Activated CD8-positive, alpha-beta memory T cell treated with anti-CD3 and anti-CD28 coated beads, Interleukin-2, amount 50 U/mL, for 48 hours (primary cell): ENCODE measurements at regions not wholly inside any gene's neighbourhood (a gene's known extent, or its start where the extent isn't known, plus 50 kb on each side); places are given as distances from the start of the nearest gene placed in this dataset.
A peak's percentile ranks its signal among the peaks of the same experiment; 100 is the strongest.

ENCODE experiments used
- DNase-seq: peaks from one replicate; pipeline ENCODE4 v3.0.0-alpha.2; 2020

DNA sequence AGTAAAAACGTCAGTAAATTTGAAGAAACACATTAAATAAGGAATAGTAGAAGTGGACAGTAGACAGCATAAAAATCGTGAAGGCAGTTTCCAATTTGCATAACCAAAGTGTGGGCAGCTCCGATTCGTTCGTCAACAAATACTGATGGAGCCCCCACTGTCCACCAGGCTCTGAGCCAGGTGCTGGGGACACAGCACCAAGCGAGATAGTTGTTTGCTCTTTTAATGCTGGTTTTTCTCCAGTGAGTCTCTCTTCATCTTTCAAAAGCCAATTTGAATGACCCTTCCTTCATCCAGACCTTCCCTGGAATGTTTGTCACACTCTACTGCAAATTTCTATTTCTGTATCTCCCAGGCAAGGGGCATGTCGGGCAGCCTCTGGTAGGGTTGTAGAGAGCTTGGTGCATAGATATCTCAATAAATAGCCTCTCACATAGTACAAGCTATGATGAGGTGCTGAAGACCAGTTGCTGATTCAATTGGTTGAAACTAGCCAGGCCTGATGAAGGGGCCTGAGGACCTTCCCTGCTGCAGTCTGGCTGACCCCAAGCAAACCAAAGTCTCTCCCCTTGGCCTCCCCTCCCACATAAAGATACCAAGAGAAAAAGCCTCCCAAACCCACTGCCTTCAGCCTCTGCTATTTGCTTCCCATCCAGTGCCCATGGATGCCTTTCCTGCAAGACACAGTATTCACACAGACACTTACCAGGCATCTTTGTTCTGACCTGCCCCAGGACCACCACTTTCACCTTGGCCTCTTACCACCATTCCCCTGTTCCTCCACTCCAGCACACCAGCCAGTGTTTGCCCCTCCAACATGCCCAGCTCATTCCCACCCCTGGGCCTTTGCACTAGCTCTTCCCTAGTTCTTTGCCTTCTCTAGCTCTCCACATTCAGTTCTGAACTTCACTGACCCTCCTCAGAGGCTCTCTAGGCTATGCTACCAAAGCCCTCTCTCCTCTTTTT, 125.2 kb downstream of the CEBPB start:
- DNase-seq = no peak

DNA sequence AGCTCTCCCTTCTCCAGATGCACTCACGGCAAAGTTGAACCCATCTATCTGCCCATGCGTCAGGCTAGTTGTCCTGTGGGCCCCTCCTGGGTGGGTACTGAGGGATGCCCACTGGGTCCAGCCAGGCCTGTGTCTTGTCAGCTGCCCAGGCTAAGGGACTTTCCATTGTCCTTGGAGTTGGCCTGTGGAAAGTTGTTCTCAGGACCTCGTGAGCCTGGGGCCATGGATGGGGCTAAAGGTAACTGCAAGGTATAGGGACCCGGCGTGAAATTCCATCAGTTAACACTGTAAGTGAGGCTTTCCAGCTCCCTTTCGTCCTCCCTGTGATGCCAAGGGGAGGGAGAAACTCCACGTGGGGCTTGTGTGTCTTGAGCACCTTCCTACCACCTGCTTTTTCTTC, 126.5 kb downstream of the CEBPB start:
- DNase-seq = no peak

DNA sequence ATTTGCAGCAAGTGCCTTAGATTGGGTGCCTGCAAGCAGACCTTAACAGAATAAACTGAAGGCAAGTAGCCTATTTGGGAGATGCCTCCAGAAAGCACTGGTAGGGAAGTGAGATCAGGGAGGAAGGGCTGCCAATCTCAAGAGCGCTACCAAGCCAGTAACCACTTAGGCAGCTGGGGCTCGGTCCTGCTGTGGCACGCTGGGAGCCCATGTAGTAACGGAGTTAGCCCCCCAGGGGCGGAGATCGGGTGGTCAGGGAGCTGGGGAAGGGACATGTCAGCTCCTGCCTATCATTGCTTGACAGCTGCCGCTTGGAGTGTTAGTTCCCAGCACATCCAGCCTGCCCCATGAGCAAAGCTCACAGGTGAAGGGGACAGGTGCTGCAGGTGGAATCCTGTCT, 127.0 kb downstream of the CEBPB start:
- no peak for DNase-seq

DNA sequence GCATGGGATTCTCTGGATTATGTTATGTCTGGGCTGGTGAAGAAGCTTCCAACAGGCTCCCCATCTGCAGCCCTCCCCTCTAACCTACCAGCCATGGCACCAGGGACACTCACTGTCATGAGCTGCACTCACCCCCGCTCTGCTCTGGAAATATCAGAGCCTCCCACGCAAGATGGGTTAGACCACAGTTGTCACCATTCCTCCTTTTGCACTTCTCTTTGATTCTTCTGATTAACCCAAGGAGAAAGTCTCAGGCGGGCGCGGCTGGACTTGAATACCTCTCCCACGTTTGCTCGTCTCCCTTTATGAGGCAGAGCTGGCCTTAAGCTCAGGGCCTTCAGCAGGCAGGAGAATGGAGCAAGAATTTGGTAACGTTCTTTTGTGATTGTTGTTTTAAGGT, 128.1 kb downstream of the CEBPB start:
- DNase-seq = no peak

DNA sequence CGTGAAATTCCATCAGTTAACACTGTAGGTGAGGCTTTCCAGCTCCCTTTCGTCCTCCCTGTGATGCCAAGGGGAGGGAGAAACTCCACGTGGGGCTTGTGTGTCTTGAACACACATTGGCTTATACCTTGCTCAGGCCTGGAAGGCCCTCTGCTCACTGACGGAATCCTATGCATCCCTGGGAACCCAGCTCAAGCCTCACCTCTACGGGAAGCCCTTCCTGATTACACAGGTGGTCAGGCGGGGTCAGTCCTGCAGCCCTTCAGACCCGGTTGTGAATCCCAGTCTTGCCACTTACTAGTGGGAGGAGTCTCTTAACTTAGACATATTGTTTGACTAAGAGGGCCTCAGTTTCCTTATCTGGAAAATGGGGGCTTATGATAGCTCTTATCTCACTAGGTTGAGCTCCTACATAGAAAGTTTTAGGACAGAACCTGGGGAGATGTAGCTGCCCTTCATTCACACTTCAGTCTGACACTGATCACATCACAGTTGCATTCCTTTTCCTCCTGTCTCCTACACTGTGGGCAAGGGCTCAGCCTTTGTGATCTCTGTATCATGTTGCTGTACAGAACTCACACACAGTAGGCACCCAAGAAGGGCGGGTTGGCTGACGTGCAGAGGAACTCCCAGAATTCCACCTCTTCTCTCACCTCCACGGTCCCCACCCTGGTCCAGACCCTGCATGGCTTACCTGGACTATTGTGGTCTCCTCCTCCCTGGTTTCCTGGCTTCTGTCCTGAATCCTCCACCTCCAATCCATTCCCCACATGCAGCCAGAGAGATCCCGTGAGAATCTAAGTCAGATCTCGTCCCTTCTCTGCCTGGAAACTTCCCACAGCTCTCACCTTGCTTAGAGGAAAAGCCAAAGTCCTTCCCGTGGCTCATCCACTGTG, 129.6 kb downstream of the CEBPB start:
- DNase-seq = no peak

DNA sequence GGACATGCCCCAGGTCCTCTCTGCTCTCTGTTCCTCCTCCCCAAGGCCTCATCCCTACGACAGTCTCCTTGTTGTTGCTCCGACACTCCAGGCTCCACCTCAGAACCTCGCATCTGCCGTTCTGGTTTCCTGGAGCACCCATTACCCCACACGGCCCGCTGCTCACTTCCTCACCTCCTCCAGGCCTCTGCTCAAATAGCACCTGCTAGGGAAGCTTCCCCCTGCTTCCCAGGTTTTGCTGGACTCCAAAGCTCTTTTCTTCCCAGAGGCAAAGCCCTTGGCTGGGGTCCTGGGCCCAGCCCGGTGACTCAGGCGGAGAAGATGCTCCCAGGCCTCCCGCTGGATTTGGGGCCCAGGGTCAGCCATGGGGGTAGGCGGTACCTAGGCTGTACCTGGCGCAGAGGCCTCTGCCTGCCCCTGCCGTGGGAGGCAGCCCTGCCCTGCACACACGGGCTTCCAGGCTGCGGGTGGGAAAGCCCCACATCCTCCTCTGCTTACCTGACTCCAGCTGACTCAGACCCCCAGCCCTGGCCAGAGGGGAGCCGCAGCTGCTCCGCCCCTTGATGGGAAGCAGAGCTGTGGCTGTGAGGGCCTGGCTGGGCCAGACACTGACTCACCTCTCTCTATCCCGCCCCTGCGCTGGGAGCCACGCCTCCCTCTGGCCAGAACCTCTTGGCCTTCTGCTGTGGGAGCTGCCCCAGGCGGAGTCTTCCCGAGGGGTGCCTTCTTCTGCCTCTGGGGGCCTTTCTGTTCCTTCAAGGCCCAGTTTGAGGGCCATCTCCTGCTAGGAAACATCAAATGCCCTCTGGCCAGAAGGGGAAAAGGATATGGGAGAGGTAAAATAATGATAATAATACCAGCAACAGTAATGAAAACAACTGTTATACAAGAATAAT, 130.5 kb downstream of the CEBPB start:
- DNase-seq = peak; percentile 79

DNA sequence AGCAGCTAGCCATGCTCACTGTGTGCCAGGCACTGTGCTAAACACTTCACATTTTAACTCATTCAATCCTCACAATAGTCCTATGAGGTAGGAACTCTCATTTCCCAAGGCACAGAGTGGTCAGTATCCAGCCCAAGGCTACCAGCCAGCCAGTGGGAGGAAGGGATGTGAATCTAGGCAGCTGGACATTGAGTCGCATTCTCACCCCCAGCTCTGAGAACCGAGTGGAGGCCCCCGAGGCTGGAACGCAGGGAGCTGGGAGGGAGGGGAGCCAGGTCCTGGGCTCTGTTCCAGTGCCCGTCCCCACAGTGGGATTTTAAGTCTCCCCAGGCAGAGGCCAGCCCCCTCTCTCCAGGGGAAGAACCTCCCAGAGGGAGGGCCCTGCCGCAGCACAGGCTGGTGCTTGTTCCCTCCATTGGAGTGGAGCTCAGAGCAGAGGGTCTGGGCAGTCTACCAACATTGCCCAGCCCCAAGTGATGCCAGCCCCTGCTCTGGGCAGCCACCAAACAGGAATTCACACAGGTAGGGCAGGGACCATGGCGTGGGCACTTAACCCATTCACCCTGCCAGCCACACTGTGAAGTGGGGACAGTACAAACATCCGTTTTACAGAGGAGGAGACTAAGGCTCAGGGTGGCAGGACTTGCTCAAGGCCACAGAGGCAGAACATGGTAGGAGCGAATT, 131.3 kb downstream of the CEBPB start:
- no peak for DNase-seq

DNA sequence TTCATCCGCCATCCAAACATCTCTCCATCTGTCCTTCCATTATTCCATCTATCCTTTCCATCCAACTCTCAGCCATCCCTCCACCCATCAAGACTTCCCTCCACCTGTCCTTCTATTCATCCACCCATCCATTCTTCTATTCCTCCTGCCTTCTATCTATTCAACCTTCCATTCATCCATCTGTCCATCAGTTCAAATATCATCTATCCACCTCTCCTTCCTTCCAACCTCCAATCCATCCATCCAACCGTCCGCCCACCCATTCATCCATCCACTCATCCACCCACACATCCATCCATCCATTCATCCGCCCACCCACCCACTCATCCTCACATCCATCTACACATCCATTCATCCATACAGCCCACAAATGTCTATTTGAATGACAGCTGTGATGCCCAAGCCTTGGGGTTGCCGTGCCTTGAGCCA, 132.1 kb downstream of the CEBPB start:
- DNase-seq = no peak

DNA sequence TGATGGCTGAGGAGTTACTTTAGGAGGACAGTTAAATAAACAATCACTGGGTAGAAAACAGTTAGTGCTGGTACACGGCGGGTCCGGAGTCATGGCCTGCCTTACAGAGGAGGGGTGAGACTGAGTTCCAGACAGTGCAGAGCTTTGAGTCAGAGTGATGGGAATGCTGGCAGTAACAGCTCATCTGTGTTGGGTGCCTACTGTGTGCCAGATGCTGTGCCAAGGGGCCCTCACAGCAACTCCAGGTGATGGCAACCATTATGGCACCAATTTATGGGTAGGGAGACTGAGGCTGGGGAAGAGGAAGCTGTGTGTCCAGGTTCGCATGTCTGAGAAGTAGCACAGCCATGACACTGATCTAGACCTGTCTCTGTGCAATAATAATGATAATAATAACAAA, 132.6 kb downstream of the CEBPB start:
- no peak for DNase-seq

DNA sequence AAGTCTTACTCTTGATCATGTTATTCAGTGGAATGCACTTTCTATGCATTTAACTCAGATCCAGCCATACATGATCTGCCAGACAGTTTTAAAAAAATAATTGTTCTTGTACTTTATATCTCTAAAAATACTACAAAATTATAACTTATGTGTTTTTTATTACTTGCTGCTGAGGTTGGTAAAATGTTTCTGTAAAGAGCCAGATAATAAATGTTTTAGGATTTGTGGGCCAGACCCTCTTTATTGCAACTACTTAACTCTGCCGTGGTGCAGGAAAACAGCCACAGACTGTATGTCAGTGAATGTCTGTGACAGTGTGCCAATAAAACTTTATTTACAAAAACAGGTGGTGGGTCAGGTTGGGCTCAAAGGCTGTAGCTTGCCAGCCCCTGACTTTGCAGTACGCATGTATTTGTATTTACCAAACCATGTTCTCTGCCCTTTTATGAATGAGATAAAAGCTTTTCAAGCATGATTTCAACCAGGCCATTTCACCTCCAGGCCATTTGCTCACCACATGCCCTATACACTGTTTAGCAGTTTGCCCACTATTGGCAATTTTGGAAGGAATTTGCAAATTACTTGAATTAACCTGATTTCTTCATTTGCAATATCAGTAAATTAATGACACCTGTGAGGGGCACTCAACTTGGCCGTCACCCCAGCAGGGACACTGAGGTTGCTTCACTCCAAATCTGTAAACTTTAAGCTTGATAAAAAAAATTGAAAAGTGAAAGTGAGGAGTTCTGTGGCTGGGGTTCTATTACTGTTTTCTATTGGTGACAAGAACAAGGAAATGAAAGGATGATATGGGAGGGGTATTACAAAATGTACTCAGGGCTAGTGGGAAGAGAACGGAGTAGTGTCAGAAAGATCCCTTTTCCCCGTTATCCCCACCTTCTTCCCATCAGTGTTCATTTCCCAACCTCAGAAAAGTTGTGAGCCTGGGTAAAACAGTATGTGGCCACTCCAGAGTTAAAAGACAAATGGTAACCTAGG, 133.4 kb downstream of the CEBPB start:
- no peak for DNase-seq

DNA sequence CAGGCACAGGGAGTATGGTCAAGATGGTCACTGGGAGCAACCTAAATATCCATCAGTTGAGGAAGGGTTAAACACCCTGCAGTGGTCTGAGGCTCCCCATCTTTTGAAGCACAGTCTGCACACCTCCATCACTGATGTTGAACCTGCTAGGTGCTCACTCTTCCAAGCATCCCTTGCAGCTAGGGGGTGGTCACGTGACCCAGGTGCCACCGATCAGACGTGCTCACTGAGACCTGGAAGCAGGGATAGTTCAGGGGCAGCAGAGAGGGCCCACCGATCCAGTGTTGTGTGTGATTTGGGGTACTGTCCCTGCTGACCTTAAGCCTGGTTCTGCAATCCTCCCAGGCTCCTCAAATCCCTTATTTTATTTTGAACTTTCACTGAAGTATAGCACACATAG, 134.6 kb downstream of the CEBPB start:
- no peak for DNase-seq

DNA sequence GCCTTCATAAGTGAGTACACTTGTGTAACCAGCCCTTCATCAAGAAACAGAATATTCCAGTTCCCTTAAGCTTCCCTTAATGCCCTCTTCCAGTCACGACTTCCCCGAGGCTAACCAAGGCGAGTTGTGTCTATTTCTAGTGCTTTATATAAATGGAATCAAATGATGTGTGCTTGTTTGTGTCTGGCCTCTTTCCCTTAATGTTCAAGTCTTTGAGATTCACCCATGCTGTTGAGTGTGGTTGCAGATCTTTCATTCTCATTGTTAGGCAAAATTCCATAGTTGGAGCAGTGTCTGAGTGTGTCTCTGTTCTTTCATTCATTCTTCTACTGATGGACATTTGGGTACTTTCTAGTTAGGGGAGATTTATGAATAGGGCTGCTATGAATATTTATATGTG, 135.0 kb downstream of the CEBPB start:
- no peak for DNase-seq

DNA sequence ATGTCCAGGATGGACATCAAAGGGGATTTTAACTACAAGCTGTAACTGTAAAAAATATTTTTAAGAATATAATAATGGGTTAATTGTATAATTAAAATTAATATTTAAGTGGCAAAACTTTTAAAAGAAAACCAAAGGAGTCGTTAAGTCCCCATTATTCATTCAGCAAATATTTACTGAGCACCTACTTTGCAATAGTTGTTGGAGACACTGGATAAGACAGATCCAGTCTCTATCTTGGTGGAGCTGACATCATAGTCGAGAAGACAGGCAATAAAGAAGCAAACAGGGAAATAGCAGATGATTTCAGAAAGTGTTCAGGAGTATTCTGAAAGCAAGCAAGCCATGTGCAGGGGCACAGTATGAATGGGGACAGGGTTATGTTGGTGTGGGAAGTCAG, 137.0 kb downstream of the CEBPB start:
- no peak for DNase-seq

DNA sequence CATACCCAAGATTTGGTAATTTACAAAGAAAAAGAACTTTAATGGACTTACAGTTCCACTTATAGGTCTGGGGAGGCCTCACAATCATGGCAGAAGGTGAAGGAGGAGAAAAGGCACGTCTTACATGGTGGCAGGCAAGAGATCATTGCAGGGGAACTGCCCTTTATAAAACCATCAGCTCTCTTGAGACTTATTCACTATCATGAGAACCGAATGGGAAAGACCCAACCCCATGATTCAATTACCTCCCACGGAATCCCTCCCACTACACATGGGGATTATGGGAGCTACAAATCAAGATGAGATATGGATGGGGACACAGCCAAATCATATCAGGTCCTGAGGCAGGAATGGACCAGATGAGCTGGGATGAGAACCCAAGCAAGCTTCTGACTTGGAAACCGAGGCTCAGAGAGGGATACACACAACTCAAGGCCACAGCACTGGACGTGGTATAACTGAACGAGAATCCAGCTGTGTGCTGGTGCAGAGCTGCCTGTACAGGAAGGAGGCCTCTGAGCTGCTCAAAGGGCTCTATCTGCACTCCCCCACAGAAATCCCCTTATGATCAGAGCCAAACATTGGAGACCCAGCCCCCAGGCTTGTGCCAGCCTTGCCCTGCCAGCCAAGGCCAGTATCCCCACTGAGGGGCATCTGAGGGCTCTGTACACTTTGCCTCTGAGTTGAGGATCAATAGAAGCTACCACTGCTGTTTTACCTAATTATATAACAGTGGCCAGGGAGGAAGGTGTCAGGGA, 137.8 kb downstream of the CEBPB start:
- no peak for DNase-seq

DNA sequence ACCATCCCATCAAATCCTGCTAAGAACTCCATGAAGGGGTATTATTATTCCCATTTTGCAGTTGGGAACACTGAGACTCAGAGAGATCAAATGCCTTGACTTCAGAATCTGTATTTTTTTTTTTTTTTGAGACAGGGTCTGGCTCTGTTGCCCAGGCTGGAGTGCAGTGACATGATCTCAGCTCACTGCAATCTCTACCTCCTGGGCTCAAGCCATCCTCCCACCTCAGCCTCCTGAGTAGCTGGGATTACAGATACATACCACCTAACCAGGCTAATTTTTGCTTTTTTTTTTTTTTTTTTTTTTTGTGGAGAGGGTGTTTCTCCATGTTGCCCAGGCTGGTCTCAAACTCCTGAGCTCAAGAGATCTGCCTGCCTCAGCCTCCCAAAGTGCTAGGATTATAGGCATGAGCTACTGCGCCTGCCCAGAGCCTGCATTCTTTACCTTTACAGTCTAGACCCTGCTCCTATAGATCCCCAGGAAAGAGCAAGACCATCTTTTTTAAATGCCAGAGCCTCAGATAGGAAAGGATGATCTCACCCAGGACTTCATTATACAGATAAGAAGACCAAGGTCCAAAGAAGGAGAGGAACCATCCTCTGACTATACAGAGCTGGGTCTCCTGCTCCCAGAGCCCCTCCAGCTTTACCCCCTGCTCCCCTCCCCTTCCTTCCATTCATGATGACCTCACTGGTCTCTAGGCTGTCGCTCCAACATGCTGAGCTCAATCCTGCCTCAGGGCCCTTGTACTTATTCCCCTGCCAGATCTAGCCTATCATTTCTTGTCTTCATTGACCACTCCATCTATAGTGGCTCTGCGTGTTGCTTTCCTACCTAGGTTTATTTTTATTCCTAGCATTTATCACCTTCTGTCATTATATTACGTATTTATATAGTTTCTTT, 138.6 kb downstream of the CEBPB start:
- DNase-seq = no peak

DNA sequence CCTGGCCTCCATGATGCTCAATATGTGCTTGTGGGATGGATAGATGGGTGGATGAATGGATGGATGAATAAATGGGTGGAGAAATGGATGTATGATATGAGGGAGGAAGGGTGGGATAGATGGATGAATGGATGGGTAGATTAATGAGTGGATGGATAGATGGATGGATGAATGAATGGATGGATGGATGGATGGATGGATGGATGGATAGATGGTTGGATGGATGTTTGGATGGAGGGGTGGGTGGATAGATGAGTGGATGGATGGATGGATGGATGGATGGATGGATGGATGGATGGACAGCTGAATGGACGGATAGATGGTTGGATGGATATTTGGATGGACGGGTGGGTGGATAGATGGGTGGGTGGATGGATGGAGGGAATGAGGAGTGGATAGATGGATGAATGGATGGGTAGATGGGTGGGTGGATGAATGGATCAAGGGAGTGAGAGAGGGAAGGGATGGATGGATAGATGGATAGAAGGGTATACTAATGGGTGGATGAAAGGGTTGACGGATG, 139.4 kb downstream of the CEBPB start:
- no peak for DNase-seq

DNA sequence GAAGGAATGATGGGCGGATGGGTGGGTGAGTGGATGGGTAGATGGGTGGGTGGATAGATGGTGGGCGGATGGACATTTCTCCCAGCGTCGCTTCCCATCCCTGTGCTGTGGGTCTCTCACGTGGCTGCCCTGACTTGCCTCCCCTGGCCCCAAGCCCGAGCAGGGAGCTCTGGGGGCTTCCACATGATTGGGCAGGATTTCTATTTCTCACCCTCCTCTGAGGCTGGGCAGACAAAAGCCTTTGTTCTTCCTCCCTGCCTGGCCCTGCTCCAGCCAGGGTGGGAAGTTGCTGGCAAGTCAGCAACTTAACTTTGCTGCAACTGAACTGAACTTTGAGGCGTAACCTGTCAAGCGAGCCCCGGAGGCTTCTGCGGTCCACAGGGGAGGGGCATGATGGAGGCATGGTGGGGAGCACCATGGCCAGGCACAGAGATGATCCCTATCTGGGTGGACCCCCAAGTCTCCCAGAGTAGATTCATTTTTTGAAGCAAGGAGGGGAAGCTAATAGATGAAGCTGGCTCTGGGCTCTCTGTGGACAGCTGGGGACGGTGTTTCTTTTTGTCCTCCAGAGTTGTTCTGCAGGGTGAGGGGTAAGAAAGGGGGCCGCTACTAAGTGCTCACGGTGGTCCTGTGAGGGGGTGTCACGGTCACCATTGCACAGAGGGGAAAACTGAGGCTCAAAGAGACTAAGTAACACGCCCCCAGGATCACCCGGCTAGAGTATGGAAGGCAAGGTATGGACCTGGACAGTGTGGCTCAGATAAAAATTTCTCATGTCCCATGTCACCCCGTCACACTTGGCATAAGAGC, 140.1 kb downstream of the CEBPB start:
- DNase-seq = no peak
